Endothelial cell of umbilical vein (primary cell): ENCODE measurements at regions not wholly inside any gene's neighbourhood (a gene's known extent, or its start where the extent isn't known, plus 50 kb on each side); places are given as distances from the start of the nearest gene placed in this dataset.

ENCODE experiments used
- BruUV-seq: library from RNA; stranded (reverse); fragments of 400-500 nt; replicated peaks from 2 replicates; lab custom pipeline; 2021; lab: Mats Ljungman, UMichigan
- CTCF ChIA-PET: fragments of 300-600, 350-600 bp; sonication (Branson Sonifier 250); formaldehyde crosslinking; loops from one replicate; lab custom pipeline; 2021; ENCODE audit warnings: antibody characterized with exemption, inconsistent platforms; lab: Charles Lee
- POLR2A ChIA-PET: fragments of 300-600, 350-600 bp; sonication (Branson Sonifier 250); formaldehyde crosslinking; loops from one replicate; lab custom pipeline; 2021; ENCODE audit warnings: antibody characterized with exemption, inconsistent platforms; lab: Charles Lee
- DNase-seq: peaks from one replicate; pipeline ENCODE4 v3.0.0-alpha.2; 2011; ENCODE audit warnings: low read depth, low spot score
- FAIRE-seq: peaks from 2 replicates; lab custom pipeline; 2011; peaks lifted over from hg19 to GRCh38; lab: Jason Lieb, UNC
- H2AFZ ChIP-seq: 2 replicates; pipeline ENCODE4 v1.6.0; 2012; ENCODE audit warnings: low read depth, low read length, control low read depth, inconsistent platforms
- H3K27ac ChIP-seq: 2 replicates; pipeline ENCODE4 v1.5.1; 2011; ENCODE audit warnings: low read depth, mild to moderate bottlenecking, control low read depth, low read length, moderate library complexity; ENCODE audit not compliant: insufficient read depth
- H3K27me3 ChIP-seq, 2 experiments: 2 replicates each; pipeline versions ENCODE4 v1.6.0 to v1.6.1; 2011; ENCODE audit warnings: low read length in 2 of 2, mixed read lengths in 1 of 2; ENCODE audit not compliant: control insufficient read depth in 2 of 2, insufficient read depth in 2 of 2
- H3K36me3 ChIP-seq, 2 experiments: 2 replicates in 1 of 2; 3 replicates in 1 of 2; pipeline ENCODE4 v1.5.1; 2011; ENCODE audit warnings: low read length in 2 of 2, mild to moderate bottlenecking in 1 of 2, moderate library complexity in 1 of 2; ENCODE audit not compliant: control insufficient read depth in 2 of 2, insufficient read depth in 2 of 2; ENCODE audit errors: extremely low read depth in 1 of 2
- H3K4me1 ChIP-seq: 3 replicates; pipeline ENCODE4 v1.5.1; 2011; ENCODE audit warnings: mild to moderate bottlenecking, low read length; ENCODE audit not compliant: control insufficient read depth, insufficient read depth; ENCODE audit errors: extremely low read depth
- H3K4me2 ChIP-seq: 2 replicates; pipeline ENCODE4 v1.6.1; 2011; ENCODE audit warnings: low read length, control low read depth, mixed read lengths; ENCODE audit not compliant: insufficient read depth
- H3K4me3 ChIP-seq, 3 experiments: fragments of 200-600 bp in 1 of 3; sonication (generic), shearing (Covaris generic) in 1 of 3; replicated peaks in 1 of 3; 2 replicates each; pipeline ENCODE4 v1.5.1; 2011 to 2016; ENCODE audit warnings: control low read depth in 3 of 3, low read length in 3 of 3, mild to moderate bottlenecking in 2 of 3, inconsistent platforms in 1 of 3, low read depth in 1 of 3, moderate library complexity in 1 of 3; ENCODE audit not compliant: insufficient read depth in 1 of 3
- H3K79me2 ChIP-seq: 2 replicates; pipeline ENCODE4 v1.6.0; 2012; ENCODE audit warnings: low read length, inconsistent platforms; ENCODE audit not compliant: control insufficient read depth, insufficient read depth
- H3K9ac ChIP-seq: replicated peaks from 2 replicates; pipeline ENCODE3; 2011; ENCODE audit warnings: low read length, control low read depth; ENCODE audit not compliant: insufficient read depth; ENCODE audit errors: extremely low read depth
- H3K9me1 ChIP-seq: replicated peaks from 3 replicates; pipeline ENCODE4 v1.6.0; 2011; ENCODE audit warnings: mild to moderate bottlenecking, low read length; ENCODE audit not compliant: control insufficient read depth, insufficient read depth; ENCODE audit errors: extremely low read depth
- H3K9me3 ChIP-seq: replicated peaks from 2 replicates; pipeline ENCODE4 v1.5.1; 2012; ENCODE audit warnings: low read length, inconsistent platforms; ENCODE audit not compliant: control insufficient read depth, insufficient read depth
- H4K20me1 ChIP-seq: replicated peaks from 2 replicates; pipeline ENCODE3; 2011; ENCODE audit warnings: mild to moderate bottlenecking, low read length; ENCODE audit not compliant: control insufficient read depth, insufficient read depth; ENCODE audit errors: extremely low read depth
- CTCF ChIP-seq, 2 donors: IDR thresholded peaks; 1 replicate in 1 of 2; 2 replicates in 1 of 2; pipeline ENCODE4 v1.5.1; 2011; ENCODE audit warnings: low read length in 2 of 2, mild to moderate bottlenecking in 2 of 2, moderate library complexity in 2 of 2, control low read depth in 1 of 2, inconsistent platforms in 1 of 2, low read depth in 1 of 2; ENCODE audit not compliant: insufficient read depth in 1 of 2; ENCODE audit errors: extremely low read depth in 1 of 2
- EZH2 ChIP-seq: IDR thresholded peaks from 2 replicates; pipeline ENCODE4 v1.6.1; 2012; ENCODE audit warnings: borderline replicate concordance, low read depth, mild to moderate bottlenecking, moderate library complexity, low read length, inconsistent platforms; ENCODE audit not compliant: severe bottlenecking
- FOS ChIP-seq: IDR thresholded peaks from 2 replicates; pipeline ENCODE4 v1.6.1; 2011; ENCODE audit warnings: mild to moderate bottlenecking, low read length, moderate library complexity, borderline replicate concordance; ENCODE audit not compliant: insufficient read depth
- GATA2 ChIP-seq: IDR thresholded peaks from 2 replicates; pipeline ENCODE4 v1.7.0; 2011; ENCODE audit warnings: low read depth, mild to moderate bottlenecking, moderate library complexity, mixed read lengths, low read length; ENCODE audit not compliant: insufficient read length, insufficient read depth
- JUN ChIP-seq: IDR thresholded peaks from 2 replicates; pipeline ENCODE4 v1.6.1; 2011; ENCODE audit warnings: borderline replicate concordance, low read depth; ENCODE audit not compliant: insufficient read length, insufficient read depth
- MYC ChIP-seq: IDR thresholded peaks from one replicate; pipeline ENCODE4 v1.6.1; 2011; ENCODE audit warnings: mild to moderate bottlenecking, low read depth, low read length
- POLR2A ChIP-seq: IDR thresholded peaks from 2 replicates; pipeline ENCODE4 v1.6.1; 2012; ENCODE audit warnings: low read depth, mild to moderate bottlenecking, control low read depth, low read length
- POLR2AphosphoS5 ChIP-seq: IDR thresholded peaks from 2 replicates; pipeline ENCODE4 v1.6.1; 2012; ENCODE audit warnings: low read depth, mild to moderate bottlenecking, control low read depth, low read length, moderate library complexity; ENCODE audit not compliant: insufficient read depth
- dilution Hi-C: fragments of 300-500 bp; cut with MboI; formaldehyde crosslinking; loops from one replicate; pipeline ENCODE4 v1.15.0; 2019; ENCODE audit warnings: low sequenced_read_pairs; ENCODE audit not compliant: extremely low pct_ligation_motif_present
- intact Hi-C: fragments of 100-400 bp; cut with micrococcal nuclease; formaldehyde crosslinking; loops from one replicate; pipeline ENCODE4 v1.10.0; 2022
- TF ChIP-seq, protein P1 (sequence below): IDR thresholded peaks from 2 replicates; pipeline ENCODE4 v1.6.1; 2011; ENCODE audit not compliant: insufficient read depth, insufficient read length

DNA sequence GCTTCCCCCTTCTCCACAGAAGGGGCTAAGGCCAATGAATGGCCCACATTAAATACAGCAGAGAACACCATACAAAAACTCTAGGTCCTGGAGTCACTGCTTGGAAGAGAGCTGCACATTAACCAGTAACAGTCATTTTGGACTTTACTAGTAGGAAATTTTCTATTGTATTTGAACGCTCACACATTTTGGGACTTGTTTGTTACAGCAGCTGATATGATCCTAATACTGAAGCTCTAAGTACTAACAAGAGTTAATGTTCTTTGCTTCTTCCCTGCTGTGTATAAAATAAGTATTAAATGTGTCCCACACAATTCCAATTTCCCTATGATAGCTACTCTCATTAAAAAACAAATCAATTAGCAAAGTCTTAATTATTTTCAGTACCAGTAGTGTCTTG, 148.3 kb upstream of the IRX3 start:
- no peaks in the 10 kb centered on the region for H3K9me3 ChIP-seq
- H3K36me3 ChIP-seq, result no peaks in the 10 kb centered on the region
- H3K27ac ChIP-seq, result no peak overlapping the region
- dilution Hi-C loops (no loop called here), intact Hi-C loops (no loop called here)
- FAIRE-seq (no peak), DNase-seq (no peak)
- H3K4me2 ChIP-seq, result no peak overlapping the region
- no TSS peak for BruUV-seq
- H3K27me3 ChIP-seq, result no peaks in the 10 kb centered on the region
- H3K9ac ChIP-seq, result no peak overlapping the region
- H3K9me1 ChIP-seq, result no peaks in the 10 kb centered on the region
- H2AFZ ChIP-seq, result no peak overlapping the region
- POLR2A ChIA-PET, result interaction anchor here (0.6 kb wide), 1 partner anchor 767 kb away, joined by 3 read pairs; no protein-coding TSS in a partner anchor
- no peaks in the 10 kb centered on the region for H3K79me2 ChIP-seq
- H3K4me1 ChIP-seq, result no peaks in the 10 kb centered on the region
- TF ChIP-seq JUN, result no peak
- TF ChIP-seq POLR2AphosphoS5, result no peak
- no peak for TF ChIP-seq FOS
- TF ChIP-seq, protein P1, sequence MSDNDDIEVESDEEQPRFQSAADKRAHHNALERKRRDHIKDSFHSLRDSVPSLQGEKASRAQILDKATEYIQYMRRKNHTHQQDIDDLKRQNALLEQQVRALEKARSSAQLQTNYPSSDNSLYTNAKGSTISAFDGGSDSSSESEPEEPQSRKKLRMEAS, result no peak
- TF ChIP-seq GATA2, result no peak
- no peak for TF ChIP-seq EZH2
- no peak for TF ChIP-seq MYC
- no peak for TF ChIP-seq POLR2A
- TF ChIP-seq CTCF (IDR thresholded peaks at IDR 0.05; ENCODE audit: extremely low read depth in 1 of 2, insufficient read depth in 1 of 2, low read depth in 1 of 2, low read length in 2 of 2), result no peak
- no peaks in the 10 kb centered on the region for H4K20me1 ChIP-seq
- CTCF ChIA-PET, result no interaction called here
- H3K4me3 ChIP-seq, result no peak overlapping the region
